ENCODE measurements at regions not wholly inside any gene's neighbourhood (a gene's known extent, or its start where the extent isn't known, plus 50 kb on each side); places are given as distances from the start of the nearest gene placed in this dataset.

DNA sequence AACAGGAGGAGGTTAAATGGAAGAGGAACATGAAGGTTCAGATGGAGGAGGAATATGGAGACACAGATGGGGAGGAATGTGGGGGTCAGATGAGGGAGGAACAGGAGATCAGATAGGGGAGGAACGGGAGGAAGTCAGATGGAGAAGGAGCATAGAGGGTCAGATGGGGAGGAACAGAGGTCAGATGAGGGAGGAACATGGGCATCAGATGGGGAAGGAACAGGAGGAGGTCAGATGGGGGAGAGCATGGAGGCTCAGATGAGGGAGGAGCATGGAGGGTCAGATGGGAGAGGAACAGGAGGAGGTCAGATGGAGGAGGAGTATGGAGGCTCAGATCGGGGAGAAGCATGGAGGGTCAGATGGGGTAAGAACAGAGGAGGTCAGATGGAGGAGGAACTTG, 290.6 kb downstream of the BMP7 start:
- H3K9me2 ChIP-seq (ENCODE audit: insufficient read depth, low read length): no peaks in the 10 kb centered on the region
- H3K9me3 ChIP-seq (ENCODE audit: low read length): no peaks in the 10 kb centered on the region
- peaks cover 57% of the 10 kb centered on the region for H3K27me3 ChIP-seq (ENCODE audit: insufficient read depth, low read depth, low read length)
- no peak overlapping the region for H2AFZ ChIP-seq (ENCODE audit: low read depth, low read length)
- H3K79me2 ChIP-seq (replicated peaks; ENCODE audit: insufficient read depth, low read length): no peaks in the 10 kb centered on the region
- no peak overlapping the region for H3K27ac ChIP-seq (ENCODE audit: low read length)
- no peaks in the 10 kb centered on the region for H3F3A ChIP-seq (ENCODE audit: insufficient read depth, low read length, poor library complexity, severe bottlenecking)
- H3K4me2 ChIP-seq (ENCODE audit: low read length): no peak overlapping the region
- no peak overlapping the region for H3K4me3 ChIP-seq (ENCODE audit: low read length)
- H3K36me3 ChIP-seq (ENCODE audit: insufficient read depth, low read length): no peaks in the 10 kb centered on the region
- TF ChIP-seq EZH2 (IDR thresholded peaks at IDR 0.05; ENCODE audit: borderline replicate concordance, insufficient read depth, low read length, poor library complexity, severe bottlenecking) (no peak), EP300 (conservative IDR thresholded peaks at IDR 0.05; ENCODE audit: poor library complexity, severe bottlenecking) (no peak), SMC3 (conservative IDR thresholded peaks at IDR 0.05; ENCODE audit: poor library complexity) (no peak), TAF1 (IDR thresholded peaks at IDR 0.05; ENCODE audit: low read depth) (no peak), MXI1 (conservative IDR thresholded peaks at IDR 0.05; ENCODE audit: poor library complexity, severe bottlenecking) (no peak), RAD21 (conservative IDR thresholded peaks at IDR 0.05) (no peak), POLR2AphosphoS5 (IDR thresholded peaks at IDR 0.05) (no peak)
- TF ChIP-seq, protein P1, sequence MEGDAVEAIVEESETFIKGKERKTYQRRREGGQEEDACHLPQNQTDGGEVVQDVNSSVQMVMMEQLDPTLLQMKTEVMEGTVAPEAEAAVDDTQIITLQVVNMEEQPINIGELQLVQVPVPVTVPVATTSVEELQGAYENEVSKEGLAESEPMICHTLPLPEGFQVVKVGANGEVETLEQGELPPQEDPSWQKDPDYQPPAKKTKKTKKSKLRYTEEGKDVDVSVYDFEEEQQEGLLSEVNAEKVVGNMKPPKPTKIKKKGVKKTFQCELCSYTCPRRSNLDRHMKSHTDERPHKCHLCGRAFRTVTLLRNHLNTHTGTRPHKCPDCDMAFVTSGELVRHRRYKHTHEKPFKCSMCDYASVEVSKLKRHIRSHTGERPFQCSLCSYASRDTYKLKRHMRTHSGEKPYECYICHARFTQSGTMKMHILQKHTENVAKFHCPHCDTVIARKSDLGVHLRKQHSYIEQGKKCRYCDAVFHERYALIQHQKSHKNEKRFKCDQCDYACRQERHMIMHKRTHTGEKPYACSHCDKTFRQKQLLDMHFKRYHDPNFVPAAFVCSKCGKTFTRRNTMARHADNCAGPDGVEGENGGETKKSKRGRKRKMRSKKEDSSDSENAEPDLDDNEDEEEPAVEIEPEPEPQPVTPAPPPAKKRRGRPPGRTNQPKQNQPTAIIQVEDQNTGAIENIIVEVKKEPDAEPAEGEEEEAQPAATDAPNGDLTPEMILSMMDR (IDR thresholded peaks at IDR 0.05; ENCODE audit: poor library complexity, severe bottlenecking): no peak
- TF ChIP-seq, protein P2, sequence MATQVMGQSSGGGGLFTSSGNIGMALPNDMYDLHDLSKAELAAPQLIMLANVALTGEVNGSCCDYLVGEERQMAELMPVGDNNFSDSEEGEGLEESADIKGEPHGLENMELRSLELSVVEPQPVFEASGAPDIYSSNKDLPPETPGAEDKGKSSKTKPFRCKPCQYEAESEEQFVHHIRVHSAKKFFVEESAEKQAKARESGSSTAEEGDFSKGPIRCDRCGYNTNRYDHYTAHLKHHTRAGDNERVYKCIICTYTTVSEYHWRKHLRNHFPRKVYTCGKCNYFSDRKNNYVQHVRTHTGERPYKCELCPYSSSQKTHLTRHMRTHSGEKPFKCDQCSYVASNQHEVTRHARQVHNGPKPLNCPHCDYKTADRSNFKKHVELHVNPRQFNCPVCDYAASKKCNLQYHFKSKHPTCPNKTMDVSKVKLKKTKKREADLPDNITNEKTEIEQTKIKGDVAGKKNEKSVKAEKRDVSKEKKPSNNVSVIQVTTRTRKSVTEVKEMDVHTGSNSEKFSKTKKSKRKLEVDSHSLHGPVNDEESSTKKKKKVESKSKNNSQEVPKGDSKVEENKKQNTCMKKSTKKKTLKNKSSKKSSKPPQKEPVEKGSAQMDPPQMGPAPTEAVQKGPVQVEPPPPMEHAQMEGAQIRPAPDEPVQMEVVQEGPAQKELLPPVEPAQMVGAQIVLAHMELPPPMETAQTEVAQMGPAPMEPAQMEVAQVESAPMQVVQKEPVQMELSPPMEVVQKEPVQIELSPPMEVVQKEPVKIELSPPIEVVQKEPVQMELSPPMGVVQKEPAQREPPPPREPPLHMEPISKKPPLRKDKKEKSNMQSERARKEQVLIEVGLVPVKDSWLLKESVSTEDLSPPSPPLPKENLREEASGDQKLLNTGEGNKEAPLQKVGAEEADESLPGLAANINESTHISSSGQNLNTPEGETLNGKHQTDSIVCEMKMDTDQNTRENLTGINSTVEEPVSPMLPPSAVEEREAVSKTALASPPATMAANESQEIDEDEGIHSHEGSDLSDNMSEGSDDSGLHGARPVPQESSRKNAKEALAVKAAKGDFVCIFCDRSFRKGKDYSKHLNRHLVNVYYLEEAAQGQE (IDR thresholded peaks at IDR 0.05; ENCODE audit: borderline replicate concordance): no peak
- no peak overlapping the region for H3K9ac ChIP-seq (ENCODE audit: low read length)
- no peaks in the 10 kb centered on the region for H4K20me1 ChIP-seq (ENCODE audit: insufficient read depth)

DNA sequence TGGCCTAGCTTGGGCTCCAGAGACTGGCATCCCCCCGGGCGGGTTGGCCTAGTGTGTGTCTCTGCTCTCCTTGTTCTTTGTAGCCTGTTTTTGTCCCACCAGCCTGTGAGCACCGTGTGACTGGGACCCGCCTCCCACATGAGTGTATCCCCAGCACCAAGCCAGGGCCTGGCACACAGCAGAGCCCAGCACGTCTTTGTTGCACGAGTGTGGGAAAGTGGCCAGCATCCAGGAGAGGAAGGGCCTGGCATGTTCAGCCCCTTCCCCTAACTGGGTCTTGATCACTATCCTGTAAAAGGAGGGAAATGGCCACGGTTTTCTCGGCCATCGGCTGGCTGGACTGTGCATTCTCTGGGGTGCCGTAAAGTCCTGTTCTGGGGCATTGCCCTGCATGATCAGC, 290.1 kb downstream of the BMP7 start:
- Histone ChIP-seq H2AFZ (ENCODE audit: low read depth, low read length) (no peak overlapping the region), H3K4me3 (ENCODE audit: low read length) (no peak overlapping the region), H3K9ac (ENCODE audit: low read length) (no peak overlapping the region), H3K27me3 (ENCODE audit: insufficient read depth, low read depth, low read length) (peaks cover 55% of the 10 kb centered on the region), H3F3A (ENCODE audit: insufficient read depth, low read length, poor library complexity, severe bottlenecking) (no peaks in the 10 kb centered on the region), H3K79me2 (replicated peaks; ENCODE audit: insufficient read depth, low read length) (no peaks in the 10 kb centered on the region), H3K9me2 (ENCODE audit: insufficient read depth, low read length) (no peaks in the 10 kb centered on the region), H3K27ac (ENCODE audit: low read length) (no peak overlapping the region), H3K9me3 (ENCODE audit: low read length) (no peaks in the 10 kb centered on the region), H4K20me1 (ENCODE audit: insufficient read depth) (no peaks in the 10 kb centered on the region), H3K4me2 (ENCODE audit: low read length) (no peak overlapping the region), H3K36me3 (ENCODE audit: insufficient read depth, low read length) (no peaks in the 10 kb centered on the region)
- TF ChIP-seq EZH2 (IDR thresholded peaks at IDR 0.05; ENCODE audit: borderline replicate concordance, insufficient read depth, low read length, poor library complexity, severe bottlenecking) (no peak), POLR2AphosphoS5 (IDR thresholded peaks at IDR 0.05) (no peak), EP300 (conservative IDR thresholded peaks at IDR 0.05; ENCODE audit: poor library complexity, severe bottlenecking) (no peak), SMC3 (conservative IDR thresholded peaks at IDR 0.05; ENCODE audit: poor library complexity) (no peak), RAD21 (conservative IDR thresholded peaks at IDR 0.05) (no peak), MXI1 (conservative IDR thresholded peaks at IDR 0.05; ENCODE audit: poor library complexity, severe bottlenecking) (no peak), TAF1 (IDR thresholded peaks at IDR 0.05; ENCODE audit: low read depth) (no peak)
- TF ChIP-seq, protein P1 (IDR thresholded peaks at IDR 0.05; ENCODE audit: poor library complexity, severe bottlenecking): no peak
- TF ChIP-seq, protein P2 (IDR thresholded peaks at IDR 0.05; ENCODE audit: borderline replicate concordance): no peak
